CD4-positive, alpha-beta T cell (primary cell): ENCODE measurements at regions not wholly inside any gene's neighbourhood (a gene's known extent, or its start where the extent isn't known, plus 50 kb on each side); places are given as distances from the start of the nearest gene placed in this dataset.

Experiments used
- ATAC-seq: fragments of 200-7000 bp; cut with Tn5 transposase; one replicate; pipeline ENCODE4 v1.10.0; 2022; ENCODE audit warnings: mild to moderate bottlenecking; ENCODE audit not compliant: poor library complexity
- CTCF ChIA-PET: fragments of 350-600 bp; sonication (Branson Sonifier 250); formaldehyde crosslinking; loops from one replicate; lab custom pipeline; 2021; ENCODE audit warnings: antibody characterized with exemption, inconsistent platforms; lab: Charles Lee
- POLR2A ChIA-PET: fragments of 350-600 bp; sonication (Branson Sonifier 250); formaldehyde crosslinking; loops from one replicate; lab custom pipeline; 2021; ENCODE audit warnings: antibody characterized with exemption, inconsistent platforms; lab: Charles Lee
- DNase-seq, 14 experiments: peaks; one replicate each; pipeline ENCODE4 v3.0.0-alpha.2; 2013 to 2020; ENCODE audit warnings: mixed read lengths in 2 of 14
- H3K27ac ChIP-seq, 2 donors: one replicate each; pipeline versions ENCODE4 v1.5.1 to v1.7.0; 2013; ENCODE audit warnings: low read length in 2 of 2, low read depth in 1 of 2, mild to moderate bottlenecking in 1 of 2
- H3K27me3 ChIP-seq, 2 experiments: 1 replicate in 1 of 2; 2 replicates in 1 of 2; pipeline versions ENCODE4 v1.6.1 to v1.7.0; 2013; ENCODE audit warnings: low read length in 2 of 2, control low read depth in 1 of 2, mild to moderate bottlenecking in 1 of 2, moderate library complexity in 1 of 2; ENCODE audit not compliant: insufficient read depth in 2 of 2, control insufficient read depth in 1 of 2
- H3K36me3 ChIP-seq: one replicate; pipeline ENCODE4 v1.6.1; 2013; ENCODE audit warnings: low read length, control low read depth; ENCODE audit not compliant: insufficient read depth
- H3K4me1 ChIP-seq: one replicate; pipeline ENCODE4 v1.6.1; 2013; ENCODE audit warnings: low read length, control low read depth; ENCODE audit not compliant: insufficient read depth
- H3K4me3 ChIP-seq: one replicate; pipeline ENCODE4 v1.5.1; 2013; ENCODE audit warnings: mild to moderate bottlenecking, low read length, moderate library complexity
- H3K9me3 ChIP-seq, 2 experiments: 1 replicate in 1 of 2; 2 replicates in 1 of 2; pipeline versions ENCODE4 v1.6.1 to v1.7.0; 2013; ENCODE audit warnings: low read length in 2 of 2, mild to moderate bottlenecking in 2 of 2, control low read depth in 1 of 2, moderate library complexity in 1 of 2; ENCODE audit not compliant: control insufficient read depth in 1 of 2, insufficient read depth in 1 of 2
- H3K27ac Mint-ChIP-seq: one replicate; pipeline ENCODE4 v1.8.0; 2020; ENCODE audit warnings: mixed read lengths
- H3K27me3 Mint-ChIP-seq: one replicate; pipeline ENCODE4 v1.8.0; 2021; ENCODE audit warnings: mixed read lengths
- H3K36me3 Mint-ChIP-seq: one replicate; pipeline ENCODE4 v1.8.0; 2021; ENCODE audit warnings: low read depth, mixed read lengths
- H3K4me1 Mint-ChIP-seq: one replicate; pipeline ENCODE4 v1.8.0; 2021; ENCODE audit warnings: low read depth, mixed read lengths
- H3K4me3 Mint-ChIP-seq: one replicate; pipeline ENCODE4 v1.8.0; 2020; ENCODE audit warnings: mild to moderate bottlenecking, mixed read lengths
- H3K9me3 Mint-ChIP-seq: one replicate; pipeline ENCODE4 v1.8.0; 2020; ENCODE audit warnings: mixed read lengths
- intact Hi-C, 2 experiments: fragments of 100-400 bp; cut with DNase I in 1 of 2; cut with micrococcal nuclease in 1 of 2; formaldehyde crosslinking; loops; one replicate each; pipeline versions ENCODE4 v1.15.1 to v1.9.0; 2023 to 2025; cut with DNase I, micrococcal nuclease
- TF ChIP-seq, protein P1 (sequence below): fragments of 200-600 bp; IDR thresholded peaks from one replicate; pipeline ENCODE4 v1.8.0; 2022; ENCODE audit warnings: antibody characterized with exemption, mild to moderate bottlenecking

DNA sequence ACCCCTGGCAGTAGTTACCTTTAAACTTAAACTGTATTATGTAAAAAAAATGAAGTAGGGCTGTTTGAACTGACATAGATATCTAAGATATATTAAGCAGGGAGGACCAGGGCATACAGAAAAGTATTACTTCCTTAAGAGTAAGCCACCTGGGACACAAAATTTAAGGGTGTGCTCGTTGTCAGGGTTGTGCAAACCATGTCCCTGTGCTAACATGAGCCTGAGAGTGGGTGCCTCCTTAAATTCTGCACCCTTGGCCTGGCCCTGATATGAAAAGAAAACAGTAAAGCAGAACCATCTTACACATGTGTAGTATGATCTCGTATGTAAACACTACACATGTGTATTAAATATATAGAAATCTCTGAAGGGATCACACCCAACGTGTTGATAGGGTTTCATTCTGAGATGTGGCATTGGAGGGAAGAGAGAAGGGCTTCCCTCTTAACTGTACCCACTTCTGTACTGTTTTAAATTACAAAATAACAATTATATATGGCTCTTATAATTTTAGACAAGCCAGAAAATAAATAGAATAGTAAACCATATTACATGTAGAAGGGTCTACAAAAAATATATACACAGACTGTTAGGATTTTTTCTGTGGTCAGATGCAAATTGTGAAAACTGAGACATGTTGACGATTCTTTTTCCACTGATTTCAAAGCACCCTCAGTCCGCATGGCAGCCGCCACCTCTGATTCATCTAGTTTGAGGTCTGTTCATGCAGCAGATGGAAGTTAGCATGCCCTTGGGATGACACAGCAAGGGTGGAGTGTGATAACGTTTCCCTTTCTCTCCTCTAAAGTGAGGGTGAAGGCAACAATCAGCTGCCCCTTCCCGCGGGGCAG is 400.8 kb upstream of the PROK2 start:
- POLR2A ChIA-PET: no interaction called here
- intact Hi-C loops: no loop called here
- TF ChIP-seq, protein P1, sequence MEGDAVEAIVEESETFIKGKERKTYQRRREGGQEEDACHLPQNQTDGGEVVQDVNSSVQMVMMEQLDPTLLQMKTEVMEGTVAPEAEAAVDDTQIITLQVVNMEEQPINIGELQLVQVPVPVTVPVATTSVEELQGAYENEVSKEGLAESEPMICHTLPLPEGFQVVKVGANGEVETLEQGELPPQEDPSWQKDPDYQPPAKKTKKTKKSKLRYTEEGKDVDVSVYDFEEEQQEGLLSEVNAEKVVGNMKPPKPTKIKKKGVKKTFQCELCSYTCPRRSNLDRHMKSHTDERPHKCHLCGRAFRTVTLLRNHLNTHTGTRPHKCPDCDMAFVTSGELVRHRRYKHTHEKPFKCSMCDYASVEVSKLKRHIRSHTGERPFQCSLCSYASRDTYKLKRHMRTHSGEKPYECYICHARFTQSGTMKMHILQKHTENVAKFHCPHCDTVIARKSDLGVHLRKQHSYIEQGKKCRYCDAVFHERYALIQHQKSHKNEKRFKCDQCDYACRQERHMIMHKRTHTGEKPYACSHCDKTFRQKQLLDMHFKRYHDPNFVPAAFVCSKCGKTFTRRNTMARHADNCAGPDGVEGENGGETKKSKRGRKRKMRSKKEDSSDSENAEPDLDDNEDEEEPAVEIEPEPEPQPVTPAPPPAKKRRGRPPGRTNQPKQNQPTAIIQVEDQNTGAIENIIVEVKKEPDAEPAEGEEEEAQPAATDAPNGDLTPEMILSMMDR: no peak

DNA sequence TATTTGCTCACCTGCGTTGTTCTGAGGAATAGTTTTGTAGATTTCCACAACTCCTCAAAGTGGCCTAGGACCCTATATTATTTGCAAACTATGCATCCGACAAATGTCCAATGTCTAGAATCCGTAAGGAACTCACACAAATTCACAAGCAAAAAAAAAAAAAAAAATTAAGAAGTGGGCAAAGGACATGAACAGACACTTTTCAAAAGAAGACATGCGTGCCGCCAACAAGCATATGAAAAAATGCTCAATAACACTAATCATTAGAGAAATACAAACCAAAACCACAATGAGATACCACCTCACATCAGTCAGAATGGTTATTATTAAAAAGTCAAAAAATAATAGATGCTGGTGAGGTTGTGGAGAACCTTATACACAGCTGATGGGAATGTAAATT is 398.5 kb upstream of the PROK2 start:
- H3K9me3 Mint-ChIP-seq: no peaks in the 10 kb centered on the region
- Histone ChIP-seq H3K4me1 (no peaks in the 10 kb centered on the region), H3K27ac (no peak overlapping the region), H3K27me3 (no peaks in the 10 kb centered on the region), H3K9me3 (no peaks in the 10 kb centered on the region), H3K4me3 (no peak overlapping the region), H3K36me3 (no peaks in the 10 kb centered on the region)
- TF ChIP-seq, protein P1: no peak
- POLR2A ChIA-PET: interaction anchor here (0.7 kb wide), 1 partner anchor 611 kb away, joined by 3 read pairs; no protein-coding TSS in a partner anchor
- ATAC-seq: no peak
- CTCF ChIA-PET: no interaction called here
- H3K4me1 Mint-ChIP-seq: no peaks in the 10 kb centered on the region
- H3K4me3 Mint-ChIP-seq: no peak overlapping the region
- DNase-seq: no peak
- intact Hi-C loops: no loop called here
- H3K27ac Mint-ChIP-seq: no peak overlapping the region
- peaks cover 12% of the 10 kb centered on the region for H3K27me3 Mint-ChIP-seq
- no peaks in the 10 kb centered on the region for H3K36me3 Mint-ChIP-seq

More for the DNA sequence above, 400.8 kb upstream of the PROK2 start:
- Histone ChIP-seq H3K36me3 (no peaks in the 10 kb centered on the region), H3K4me1 (no peaks in the 10 kb centered on the region), H3K27me3 (no peaks in the 10 kb centered on the region), H3K4me3 (no peak overlapping the region), H3K27ac (no peak overlapping the region), H3K9me3 (no peaks in the 10 kb centered on the region)
- H3K27me3 Mint-ChIP-seq: peaks cover 6% of the 10 kb centered on the region
- no peaks in the 10 kb centered on the region for H3K36me3 Mint-ChIP-seq
- H3K9me3 Mint-ChIP-seq: no peaks in the 10 kb centered on the region
- CTCF ChIA-PET: no interaction called here
- H3K4me3 Mint-ChIP-seq: no peak overlapping the region
- H3K4me1 Mint-ChIP-seq: no peaks in the 10 kb centered on the region
- DNase-seq: peak in 2 of 14 experiments; percentile 34 to 41
- no peak overlapping the region for H3K27ac Mint-ChIP-seq
- ATAC-seq: no peak

DNA sequence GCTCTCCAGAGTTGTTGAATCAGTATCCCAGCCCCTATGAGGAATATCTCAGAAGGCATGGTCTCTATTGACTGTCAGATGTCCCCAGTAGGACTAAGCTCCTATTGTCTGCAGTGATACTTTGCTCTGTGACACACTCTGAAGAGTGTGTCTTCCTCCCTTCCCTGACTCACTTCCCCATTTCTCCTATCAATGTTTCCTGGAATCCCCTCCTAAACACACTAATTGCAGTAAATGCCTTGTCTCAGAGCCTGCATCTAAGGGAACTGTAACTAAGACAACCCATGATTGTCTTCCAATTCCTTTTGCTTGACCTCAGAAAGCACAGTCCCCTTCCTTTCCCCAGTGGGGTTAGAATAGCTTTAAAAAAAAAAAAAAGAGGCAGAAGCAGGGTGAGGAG is 397.3 kb upstream of the PROK2 start:
- Mint-ChIP-seq H3K9me3 (no peaks in the 10 kb centered on the region), H3K4me3 (no peak overlapping the region), H3K27ac (no peak overlapping the region), H3K36me3 (no peaks in the 10 kb centered on the region), H3K27me3 (peaks cover 12% of the 10 kb centered on the region), H3K4me1 (peaks cover 6% of the 10 kb centered on the region)
- Histone ChIP-seq H3K27me3 (no peaks in the 10 kb centered on the region), H3K36me3 (no peaks in the 10 kb centered on the region), H3K4me1 (peaks cover 8% of the 10 kb centered on the region), H3K4me3 (no peak overlapping the region), H3K27ac (no peak overlapping the region), H3K9me3 (peaks cover 0 to 4% of the 10 kb centered on the region in 2 experiments)
- ChIA-PET CTCF (no interaction called here), POLR2A (no interaction called here)
- TF ChIP-seq, protein P1: no peak
- intact Hi-C loops: no loop called here
- peak in 2 of 14 experiments; percentile 23 to 37 for DNase-seq
- no peak for ATAC-seq
